Stomach (tissue), 8 donors: ENCODE measurements at regions not wholly inside any gene's neighbourhood (a gene's known extent, or its start where the extent isn't known, plus 50 kb on each side); places are given as distances from the start of the nearest gene placed in this dataset.

Experiments
- DNase-seq, 2 donors: peaks; one replicate each; pipeline versions ENCODE4 v3.0.0 to v3.0.0-alpha.2; 2013 to 2019
- H3K27ac ChIP-seq, 5 donors: fragments of 200-600 bp in 4 of 5; sonication (generic) in 4 of 5; one replicate each; pipeline ENCODE4 v1.5.1; 2013 to 2019; ENCODE audit warnings: mild to moderate bottlenecking in 1 of 5, moderate library complexity in 1 of 5
- H3K27me3 ChIP-seq, 3 donors: fragments of 200-600 bp; sonication (generic); one replicate each; pipeline ENCODE4 v1.5.1; 2017 to 2019; ENCODE audit warnings: mixed run types in 1 of 3
- H3K36me3 ChIP-seq, 4 donors: fragments of 200-600 bp; sonication (generic); 1 replicate in 3 of 4; 2 replicates in 1 of 4; pipeline ENCODE4 v1.5.1; 2016 to 2019
- H3K4me1 ChIP-seq, 4 donors: fragments of 200-600 bp; sonication (generic); one replicate each; pipeline ENCODE4 v1.5.1; 2016 to 2019
- H3K4me3 ChIP-seq, 4 donors: fragments of 200-600 bp; sonication (generic) in 3 of 4; one replicate each; pipeline ENCODE4 v1.5.1; 2016 to 2019; ENCODE audit warnings: mild to moderate bottlenecking in 1 of 4
- H3K9me3 ChIP-seq, 4 donors: fragments of 200-600 bp; sonication (generic); one replicate each; pipeline ENCODE4 v1.5.1; 2016 to 2019
- EP300 ChIP-seq: sonication (generic); formaldehyde crosslinking; IDR thresholded peaks from one replicate; pipeline ENCODE4 v1.6.1; 2017; ENCODE audit warnings: antibody characterized with exemption
- POLR2A ChIP-seq, 4 donors: fragments of 450-650 bp; IDR thresholded peaks; one replicate each; pipeline ENCODE4 v1.6.1; 2016; ENCODE audit warnings: antibody characterized with exemption in 4 of 4, control low read depth in 2 of 4, mild to moderate bottlenecking in 1 of 4, moderate library complexity in 1 of 4
- POLR2AphosphoS5 ChIP-seq, 3 donors: sonication (generic); formaldehyde crosslinking; IDR thresholded peaks; one replicate each; pipeline ENCODE4 v1.6.1; 2016; ENCODE audit warnings: antibody characterized with exemption in 3 of 3
- WGBS, 5 donors: extraction: QIAGEN DNeasy Blood & Tissue Kit in 3 of 5; methylation state at CpG; one replicate each; pipeline versions ENCODE4 v1.1.5 to v1.1.7; 2013 to 2018; 5-methylcytosine and 5-hydroxymethylcytosine counted together
- intact Hi-C: fragments of 100-400 bp; cut with DNase I; formaldehyde crosslinking; loops from one replicate; pipeline ENCODE4 v1.15.1; 2023; ENCODE audit warnings: low total_unique reads
- TF ChIP-seq, protein P1 (sequence below), 7 experiments: fragments of 450-650 bp in 4 of 7; fragments of 200-600 bp in 3 of 7; sonication (generic) in 3 of 7; IDR thresholded peaks; one replicate each; pipeline ENCODE4 v1.5.1; 2016 to 2019; ENCODE audit warnings: antibody characterized with exemption in 7 of 7, control low read depth in 2 of 7, mild to moderate bottlenecking in 1 of 7
- donor health status: healthy with polysubstance abuse.
- donor health status: Bipolar disorder and iron deficiency.
- donor health status: healthy.

DNA sequence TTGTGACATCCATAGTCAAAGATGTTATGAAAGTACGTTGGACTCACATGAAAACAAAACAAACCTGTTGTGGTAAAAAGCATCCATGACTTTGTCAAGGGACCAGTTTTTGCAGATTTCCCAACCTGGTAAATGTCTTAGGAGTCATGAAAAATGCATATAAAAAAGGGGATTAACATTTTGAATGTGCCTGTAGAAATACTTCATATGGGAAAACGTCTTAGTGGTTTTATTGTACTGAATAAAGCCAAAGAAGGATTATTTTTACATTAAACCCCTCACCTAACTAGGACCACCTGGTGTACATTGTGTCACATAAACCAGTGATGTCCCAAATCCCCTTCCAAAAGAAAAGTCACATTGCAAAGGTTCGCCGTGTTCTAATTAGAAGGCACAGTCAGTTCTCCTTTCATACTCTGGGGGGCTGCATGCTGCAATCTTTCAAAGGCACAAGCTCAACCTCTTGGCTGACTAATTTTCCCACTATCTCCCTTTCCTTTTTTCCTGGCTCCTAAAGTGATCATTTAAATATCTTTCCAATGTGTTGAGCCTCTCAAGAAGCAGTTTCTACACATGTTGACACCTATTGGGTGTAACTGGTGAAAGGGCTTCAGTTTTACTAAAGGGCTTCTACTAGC, 119.8 kb upstream of the SPAG17 start:
- Histone ChIP-seq H3K4me3 (no peak overlapping the region), H3K27ac (no peak overlapping the region), H3K4me1 (no peaks in the 10 kb centered on the region), H3K9me3 (no peaks in the 10 kb centered on the region), H3K27me3 (no peaks in the 10 kb centered on the region), H3K36me3 (no peaks in the 10 kb centered on the region)
- no peak for TF ChIP-seq EP300
- TF ChIP-seq, protein P1, sequence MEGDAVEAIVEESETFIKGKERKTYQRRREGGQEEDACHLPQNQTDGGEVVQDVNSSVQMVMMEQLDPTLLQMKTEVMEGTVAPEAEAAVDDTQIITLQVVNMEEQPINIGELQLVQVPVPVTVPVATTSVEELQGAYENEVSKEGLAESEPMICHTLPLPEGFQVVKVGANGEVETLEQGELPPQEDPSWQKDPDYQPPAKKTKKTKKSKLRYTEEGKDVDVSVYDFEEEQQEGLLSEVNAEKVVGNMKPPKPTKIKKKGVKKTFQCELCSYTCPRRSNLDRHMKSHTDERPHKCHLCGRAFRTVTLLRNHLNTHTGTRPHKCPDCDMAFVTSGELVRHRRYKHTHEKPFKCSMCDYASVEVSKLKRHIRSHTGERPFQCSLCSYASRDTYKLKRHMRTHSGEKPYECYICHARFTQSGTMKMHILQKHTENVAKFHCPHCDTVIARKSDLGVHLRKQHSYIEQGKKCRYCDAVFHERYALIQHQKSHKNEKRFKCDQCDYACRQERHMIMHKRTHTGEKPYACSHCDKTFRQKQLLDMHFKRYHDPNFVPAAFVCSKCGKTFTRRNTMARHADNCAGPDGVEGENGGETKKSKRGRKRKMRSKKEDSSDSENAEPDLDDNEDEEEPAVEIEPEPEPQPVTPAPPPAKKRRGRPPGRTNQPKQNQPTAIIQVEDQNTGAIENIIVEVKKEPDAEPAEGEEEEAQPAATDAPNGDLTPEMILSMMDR (IDR thresholded peaks at IDR 0.05) = peak in 2 of 7 experiments; percentile 17 to 21
- 33 to 52% (median 36%) methylated on average over 4 of the region's 4 CpGs for WGBS, 5 donors
- peak in 1 of 2 donors; percentile 26 for DNase-seq
- intact Hi-C loops = no loop called here

DNA sequence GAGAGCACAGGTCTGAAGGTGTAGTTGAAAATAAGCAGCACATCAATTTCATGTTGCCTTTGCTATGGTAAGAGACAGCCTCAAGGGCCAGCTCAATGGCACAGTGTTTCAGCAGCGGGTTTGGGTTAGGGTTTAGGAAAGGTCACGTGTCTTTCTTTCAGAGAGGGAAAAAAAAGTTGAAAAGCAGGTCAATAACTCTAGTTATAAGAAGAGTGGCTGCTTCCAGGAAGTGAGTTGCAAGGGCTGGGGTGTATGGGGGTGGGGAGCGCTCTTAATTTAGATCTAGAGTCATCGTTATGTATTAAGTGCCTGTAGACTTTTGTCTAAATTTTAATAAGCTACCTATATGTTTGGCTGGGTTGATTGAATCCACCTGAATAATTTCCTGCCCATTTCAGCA, 118.5 kb upstream of the SPAG17 start:
- 40 to 53% (median 51%) methylated on average over 4 of the region's 4 CpGs for WGBS, 5 donors
- no peak for DNase-seq
- Histone ChIP-seq H3K4me1 (no peaks in the 10 kb centered on the region), H3K27me3 (no peaks in the 10 kb centered on the region), H3K9me3 (no peaks in the 10 kb centered on the region), H3K36me3 (no peaks in the 10 kb centered on the region), H3K27ac (no peak overlapping the region), H3K4me3 (no peak overlapping the region)
- TF ChIP-seq POLR2A (IDR thresholded peaks at IDR 0.05) (no peak), POLR2AphosphoS5 (IDR thresholded peaks at IDR 0.05) (no peak), EP300 (no peak)
- TF ChIP-seq, protein P1 (IDR thresholded peaks at IDR 0.05) = no peak
- intact Hi-C loops = no loop called here

DNA sequence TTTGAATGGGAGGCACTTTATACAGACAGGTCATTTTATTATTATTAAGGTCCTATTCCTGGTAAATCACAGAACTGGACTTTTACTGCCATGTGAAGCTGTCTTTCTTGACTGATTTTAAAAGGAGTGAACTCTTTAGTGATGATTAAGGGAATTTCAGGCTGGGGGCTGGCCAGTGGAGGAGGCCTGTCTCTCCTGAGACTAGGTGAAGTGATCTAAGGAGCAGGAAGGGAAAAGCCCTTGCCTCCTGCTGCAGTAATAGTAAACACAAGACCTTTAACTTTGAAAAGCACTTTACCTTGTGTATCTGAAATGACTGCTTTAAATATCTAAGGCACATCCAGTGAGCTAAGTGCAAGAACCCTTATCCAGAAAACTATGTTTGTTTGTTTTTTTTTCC, 118.0 kb upstream of the SPAG17 start:
- Histone ChIP-seq H3K36me3 (no peaks in the 10 kb centered on the region), H3K9me3 (no peaks in the 10 kb centered on the region), H3K27ac (no peak overlapping the region), H3K4me3 (no peak overlapping the region), H3K27me3 (no peaks in the 10 kb centered on the region), H3K4me1 (no peaks in the 10 kb centered on the region)
- no peak for DNase-seq
- TF ChIP-seq POLR2AphosphoS5 (IDR thresholded peaks at IDR 0.05) = no peak
- TF ChIP-seq, protein P1 (IDR thresholded peaks at IDR 0.05) = no peak
- no peak for TF ChIP-seq EP300
- no peak for TF ChIP-seq POLR2A (IDR thresholded peaks at IDR 0.05)
- intact Hi-C loops = no loop called here

DNA sequence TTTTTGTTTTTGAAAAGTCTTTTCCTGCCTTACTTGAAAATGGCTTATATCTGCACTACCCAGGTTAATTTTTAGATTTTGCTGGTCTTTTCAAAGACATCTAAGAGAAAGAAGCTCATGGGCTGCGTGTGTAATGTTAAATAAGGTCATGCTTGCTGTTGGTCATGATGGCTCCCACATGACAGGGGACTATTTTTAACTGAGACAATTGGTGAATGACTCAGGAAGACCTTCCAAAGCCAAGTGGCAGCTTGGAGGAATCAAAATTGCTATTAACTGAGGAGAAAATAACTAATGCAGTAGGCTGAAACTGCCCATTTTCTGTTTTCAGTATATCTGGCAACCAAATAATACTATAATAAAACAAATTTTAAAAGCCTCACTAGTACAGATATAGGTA, 117.1 kb upstream of the SPAG17 start:
- Histone ChIP-seq H3K27me3 (no peaks in the 10 kb centered on the region), H3K27ac (no peak overlapping the region), H3K36me3 (no peaks in the 10 kb centered on the region), H3K4me1 (no peaks in the 10 kb centered on the region), H3K9me3 (no peaks in the 10 kb centered on the region), H3K4me3 (no peak overlapping the region)
- intact Hi-C loops = no loop called here
- 46 to 64% (median 63%) methylated on average over 1 of the region's 1 CpG for WGBS, 5 donors
- TF ChIP-seq POLR2AphosphoS5 (IDR thresholded peaks at IDR 0.05) (no peak), POLR2A (IDR thresholded peaks at IDR 0.05) (no peak), EP300 (no peak)
- TF ChIP-seq, protein P1 (IDR thresholded peaks at IDR 0.05) = no peak
- DNase-seq = no peak
